ENCODE measurements at regions not wholly inside any gene's neighbourhood (a gene's known extent, or its start where the extent isn't known, plus 50 kb on each side); places are given as distances from the start of the nearest gene placed in this dataset.

- no CpG with 5 or more reads among the region's 2 CpGs for WGBS (ENCODE audit: insufficient coverage)
- H2AFZ ChIP-seq (ENCODE audit: insufficient read depth, low read depth, low read length, poor library complexity, severe bottlenecking), result no peak overlapping the region
- Mint-ChIP-seq H3K27me3 (ENCODE audit: low read depth in 3 of 3) (peaks cover 0 to 2% (median 2%) of the 10 kb centered on the region in 3 donors), H3K4me1 (peaks cover 9% of the 10 kb centered on the region), H3K27ac (no peak overlapping the region), H3K4me3 (no peak overlapping the region), H3K36me3 (no peaks in the 10 kb centered on the region), H3K9me3 (peaks cover 0 to 12% (median 0%) of the 10 kb centered on the region in 7 donors)
- no peak for DNase-seq
- intact Hi-C loops (cut with micrococcal nuclease), result no loop called here
- H3K9ac ChIP-seq (ENCODE audit: insufficient read depth, low read length, poor library complexity, severe bottlenecking), result no peak overlapping the region
- H3K4me3 ChIP-seq (replicated peaks in 1 of 3; ENCODE audit: low read depth in 2 of 3, low read length in 3 of 3), result no peak overlapping the region
- H3K79me2 ChIP-seq (ENCODE audit: insufficient read depth, low read length), result no peaks in the 10 kb centered on the region
- no peak overlapping the region for H3K27ac ChIP-seq (ENCODE audit: low read depth in 1 of 2, low read length in 2 of 2)
- no peaks in the 10 kb centered on the region for H4K20me1 ChIP-seq (ENCODE audit: insufficient read depth, low read length)
- no peak overlapping the region for H3K4me2 ChIP-seq (replicated peaks; ENCODE audit: extremely low read depth, low read length, poor library complexity, severe bottlenecking)
- no peak for TF ChIP-seq CTCF (IDR thresholded peaks at IDR 0.05)
- H3K4me1 ChIP-seq (ENCODE audit: control insufficient read depth in 1 of 2, insufficient read depth in 2 of 2, low read length in 2 of 2), result peaks cover 5 to 11% of the 10 kb centered on the region in 2 donors
- H3K9me3 ChIP-seq (replicated peaks in 1 of 2; ENCODE audit: control insufficient read depth in 1 of 2, insufficient read depth in 1 of 2, low read length in 2 of 2), result no peaks in the 10 kb centered on the region
- no peaks in the 10 kb centered on the region for H3K36me3 ChIP-seq (replicated peaks in 1 of 2; ENCODE audit: control insufficient read depth in 1 of 2, insufficient read depth in 2 of 2, low read length in 2 of 2)
- H3K27me3 ChIP-seq (ENCODE audit: control insufficient read depth in 2 of 2, insufficient read depth in 2 of 2, low read length in 2 of 2), result no peaks in the 10 kb centered on the region
These were observed 534.1 kb downstream of the TMTC2 start for GRCh38 chr12:83220774-83221173.

- no peaks in the 10 kb centered on the region for H3K9me3 ChIP-seq (replicated peaks in 1 of 2; ENCODE audit: control insufficient read depth in 1 of 2, insufficient read depth in 1 of 2, low read length in 2 of 2)
- H3K4me1 ChIP-seq (ENCODE audit: control insufficient read depth in 1 of 2, insufficient read depth in 2 of 2, low read length in 2 of 2), result no peaks in the 10 kb centered on the region
- WGBS (ENCODE audit: insufficient coverage), result no CpG with 5 or more reads among the region's 3 CpGs
- Mint-ChIP-seq H3K4me1 (no peaks in the 10 kb centered on the region), H3K9me3 (peaks cover 0 to 7% (median 0%) of the 10 kb centered on the region in 7 donors), H3K36me3 (no peaks in the 10 kb centered on the region), H3K27me3 (ENCODE audit: low read depth in 3 of 3) (peaks cover 0 to 2% (median 0%) of the 10 kb centered on the region in 3 donors), H3K27ac (no peak overlapping the region), H3K4me3 (no peak overlapping the region)
- no peaks in the 10 kb centered on the region for H3K36me3 ChIP-seq (replicated peaks in 1 of 2; ENCODE audit: control insufficient read depth in 1 of 2, insufficient read depth in 2 of 2, low read length in 2 of 2)
- DNase-seq, result no peak
- H4K20me1 ChIP-seq (ENCODE audit: insufficient read depth, low read length), result no peaks in the 10 kb centered on the region
- no peaks in the 10 kb centered on the region for H3K79me2 ChIP-seq (ENCODE audit: insufficient read depth, low read length)
- no peak overlapping the region for H2AFZ ChIP-seq (ENCODE audit: insufficient read depth, low read depth, low read length, poor library complexity, severe bottlenecking)
- no peak overlapping the region for H3K27ac ChIP-seq (ENCODE audit: low read depth in 1 of 2, low read length in 2 of 2)
- no peaks in the 10 kb centered on the region for H3K27me3 ChIP-seq (ENCODE audit: control insufficient read depth in 2 of 2, insufficient read depth in 2 of 2, low read length in 2 of 2)
- H3K4me3 ChIP-seq (replicated peaks in 1 of 3; ENCODE audit: low read depth in 2 of 3, low read length in 3 of 3), result no peak overlapping the region
- no peak for TF ChIP-seq CTCF (IDR thresholded peaks at IDR 0.05)
- H3K4me2 ChIP-seq (replicated peaks; ENCODE audit: extremely low read depth, low read length, poor library complexity, severe bottlenecking), result no peak overlapping the region
- intact Hi-C loops (cut with micrococcal nuclease), result no loop called here
- H3K9ac ChIP-seq (ENCODE audit: insufficient read depth, low read length, poor library complexity, severe bottlenecking), result no peak overlapping the region
These were observed 529.5 kb downstream of the TMTC2 start for GRCh38 chr12:83216230-83216629.

Data from CD14-positive monocyte (primary cell).